Endodermal cell (in vitro differentiated cells): ENCODE measurements at regions not wholly inside any gene's neighbourhood (a gene's known extent, or its start where the extent isn't known, plus 50 kb on each side); places are given as distances from the start of the nearest gene placed in this dataset.

ENCODE experiments used
- DNase-seq: peaks from one replicate; pipeline ENCODE4 v3.0.0-alpha.2; 2017
- H3K27ac ChIP-seq: 2 replicates; pipeline ENCODE4 v1.5.1; 2013; ENCODE audit warnings: mild to moderate bottlenecking, low read depth, low read length, moderate library complexity
- H3K27me3 ChIP-seq: 2 replicates; pipeline ENCODE4 v1.6.1; 2013; ENCODE audit warnings: mild to moderate bottlenecking, low read length, moderate library complexity; ENCODE audit not compliant: insufficient read depth, control insufficient read depth, poor library complexity, severe bottlenecking
- H3K36me3 ChIP-seq: 2 replicates; pipeline ENCODE4 v1.7.0; 2013; ENCODE audit warnings: mild to moderate bottlenecking, low read length, moderate library complexity; ENCODE audit not compliant: control insufficient read depth, insufficient read depth
- H3K4me1 ChIP-seq: one replicate; pipeline ENCODE4 v1.7.0; 2013; ENCODE audit warnings: low read length; ENCODE audit not compliant: control insufficient read depth, insufficient read depth
- H3K4me3 ChIP-seq: 2 replicates; pipeline ENCODE4 v1.5.1; 2013; ENCODE audit warnings: mild to moderate bottlenecking, low read length, moderate library complexity
- H3K9ac ChIP-seq: 2 replicates; pipeline ENCODE4 v1.6.1; 2013; ENCODE audit warnings: mild to moderate bottlenecking, low read length, moderate library complexity; ENCODE audit not compliant: poor library complexity, severe bottlenecking; ENCODE audit errors: extremely low read depth
- H3K9me3 ChIP-seq: 2 replicates; pipeline ENCODE4 v1.6.1; 2013; ENCODE audit warnings: mild to moderate bottlenecking, low read length, moderate library complexity; ENCODE audit not compliant: control insufficient read depth
- H3K27ac Mint-ChIP-seq: 2 replicates; pipeline ENCODE4 v1.8.0; 2020; ENCODE audit warnings: mixed read lengths
- H3K27me3 Mint-ChIP-seq: 2 replicates; pipeline ENCODE4 v1.8.0; 2021; ENCODE audit warnings: mild to moderate bottlenecking, mixed read lengths; ENCODE audit not compliant: insufficient read depth
- H3K36me3 Mint-ChIP-seq: 2 replicates; pipeline ENCODE4 v1.8.0; 2020; ENCODE audit warnings: low read depth, mixed read lengths
- H3K4me1 Mint-ChIP-seq: 2 replicates; pipeline ENCODE4 v1.8.0; 2020; ENCODE audit warnings: mixed read lengths
- H3K4me3 Mint-ChIP-seq: 2 replicates; pipeline ENCODE4 v1.8.0; 2020; ENCODE audit warnings: mild to moderate bottlenecking, moderate library complexity, mixed read lengths
- H3K9me3 Mint-ChIP-seq: 2 replicates; pipeline ENCODE4 v1.8.0; 2020; ENCODE audit warnings: mild to moderate bottlenecking, mixed read lengths
- WGBS, 2 experiments: methylation state at CpG; one replicate each; pipeline versions ENCODE4 v1.1.5 to v1.1.7; 2013; ENCODE audit warnings: missing lambda C conversion rate in 2 of 2, mixed read lengths in 1 of 2; ENCODE audit not compliant: insufficient coverage in 1 of 2, insufficient read length in 1 of 2; 5-methylcytosine and 5-hydroxymethylcytosine counted together
- TF ChIP-seq, protein P1 (sequence below): fragments of 200-600 bp; sonication (generic); conservative IDR thresholded peaks from 2 replicates; pipeline ENCODE4 v1.5.0; 2021; ENCODE audit warnings: antibody characterized with exemption, mild to moderate bottlenecking

DNA sequence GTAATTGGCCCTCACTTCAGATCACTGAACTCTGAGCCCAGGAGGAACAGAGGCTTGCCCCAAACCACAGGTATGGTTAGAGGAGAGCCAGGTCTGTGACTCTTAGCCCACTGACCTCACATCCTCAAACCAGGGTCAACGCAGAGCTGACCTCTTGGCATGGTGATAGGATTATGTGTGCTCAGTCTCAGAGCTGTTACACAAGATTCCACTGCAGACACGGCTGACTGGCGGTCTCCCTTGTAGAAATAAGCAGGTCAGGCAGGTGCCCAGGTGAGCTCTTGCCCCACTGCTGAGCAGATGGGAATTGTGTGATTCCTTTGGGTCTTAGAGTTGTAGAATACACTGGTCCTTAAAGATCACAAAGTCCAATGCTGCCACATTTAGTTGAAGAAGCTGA lies 66.0 kb upstream of the PITX1 start:
- TF ChIP-seq, protein P1, sequence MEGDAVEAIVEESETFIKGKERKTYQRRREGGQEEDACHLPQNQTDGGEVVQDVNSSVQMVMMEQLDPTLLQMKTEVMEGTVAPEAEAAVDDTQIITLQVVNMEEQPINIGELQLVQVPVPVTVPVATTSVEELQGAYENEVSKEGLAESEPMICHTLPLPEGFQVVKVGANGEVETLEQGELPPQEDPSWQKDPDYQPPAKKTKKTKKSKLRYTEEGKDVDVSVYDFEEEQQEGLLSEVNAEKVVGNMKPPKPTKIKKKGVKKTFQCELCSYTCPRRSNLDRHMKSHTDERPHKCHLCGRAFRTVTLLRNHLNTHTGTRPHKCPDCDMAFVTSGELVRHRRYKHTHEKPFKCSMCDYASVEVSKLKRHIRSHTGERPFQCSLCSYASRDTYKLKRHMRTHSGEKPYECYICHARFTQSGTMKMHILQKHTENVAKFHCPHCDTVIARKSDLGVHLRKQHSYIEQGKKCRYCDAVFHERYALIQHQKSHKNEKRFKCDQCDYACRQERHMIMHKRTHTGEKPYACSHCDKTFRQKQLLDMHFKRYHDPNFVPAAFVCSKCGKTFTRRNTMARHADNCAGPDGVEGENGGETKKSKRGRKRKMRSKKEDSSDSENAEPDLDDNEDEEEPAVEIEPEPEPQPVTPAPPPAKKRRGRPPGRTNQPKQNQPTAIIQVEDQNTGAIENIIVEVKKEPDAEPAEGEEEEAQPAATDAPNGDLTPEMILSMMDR, result no peak
- 91 to 92% methylated on average over 3 of the region's 3 CpGs for WGBS, 2 experiments
- H3K36me3 Mint-ChIP-seq, result no peaks in the 10 kb centered on the region
- peaks cover 2% of the 10 kb centered on the region for H3K27me3 Mint-ChIP-seq
- Histone ChIP-seq H3K9me3 (no peaks in the 10 kb centered on the region), H3K27ac (no peak overlapping the region), H3K4me3 (no peak overlapping the region), H3K36me3 (no peaks in the 10 kb centered on the region), H3K27me3 (no peaks in the 10 kb centered on the region), H3K4me1 (peaks cover 8% of the 10 kb centered on the region), H3K9ac (no peak overlapping the region)
- DNase-seq, result no peak
- H3K4me1 Mint-ChIP-seq, result peaks cover 16% of the 10 kb centered on the region
- H3K4me3 Mint-ChIP-seq, result no peak overlapping the region
- no peaks in the 10 kb centered on the region for H3K9me3 Mint-ChIP-seq
- no peak overlapping the region for H3K27ac Mint-ChIP-seq

DNA sequence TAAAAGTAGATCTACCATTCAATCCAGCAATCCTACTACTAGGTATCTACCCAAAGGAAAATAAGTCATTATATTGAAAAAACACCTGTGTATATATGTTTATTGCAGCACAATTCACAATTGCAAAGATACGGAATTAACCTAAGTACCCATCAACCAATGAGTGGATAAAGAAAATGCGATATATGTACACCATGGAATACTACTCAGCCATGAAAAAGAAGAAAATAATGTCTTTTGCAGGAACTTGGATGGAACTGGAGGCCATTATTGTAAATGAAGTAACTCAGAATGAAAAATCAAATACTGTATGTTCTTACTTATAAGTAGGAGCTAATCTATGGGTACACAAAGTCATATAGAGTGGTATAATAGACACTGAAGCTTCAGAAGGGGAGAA lies 63.4 kb upstream of the PITX1 start:
- WGBS, 2 experiments, result 93 to 100% methylated on average over 2 of the region's 2 CpGs
- no peaks in the 10 kb centered on the region for H3K9me3 ChIP-seq
- H3K9me3 Mint-ChIP-seq, result no peaks in the 10 kb centered on the region
- H3K4me1 Mint-ChIP-seq, result peaks cover 15% of the 10 kb centered on the region
- no peaks in the 10 kb centered on the region for H3K36me3 Mint-ChIP-seq
- H3K4me1 ChIP-seq, result peaks cover 10% of the 10 kb centered on the region
- no peak for DNase-seq
- no peak overlapping the region for H3K27ac ChIP-seq
- no peak overlapping the region for H3K4me3 ChIP-seq
- H3K27ac Mint-ChIP-seq, result no peak overlapping the region
- H3K4me3 Mint-ChIP-seq, result no peak overlapping the region
- H3K27me3 Mint-ChIP-seq, result peaks cover 4% of the 10 kb centered on the region
- TF ChIP-seq, protein P1, result no peak
- H3K27me3 ChIP-seq, result no peaks in the 10 kb centered on the region
- H3K36me3 ChIP-seq, result no peaks in the 10 kb centered on the region
- H3K9ac ChIP-seq, result no peak overlapping the region

DNA sequence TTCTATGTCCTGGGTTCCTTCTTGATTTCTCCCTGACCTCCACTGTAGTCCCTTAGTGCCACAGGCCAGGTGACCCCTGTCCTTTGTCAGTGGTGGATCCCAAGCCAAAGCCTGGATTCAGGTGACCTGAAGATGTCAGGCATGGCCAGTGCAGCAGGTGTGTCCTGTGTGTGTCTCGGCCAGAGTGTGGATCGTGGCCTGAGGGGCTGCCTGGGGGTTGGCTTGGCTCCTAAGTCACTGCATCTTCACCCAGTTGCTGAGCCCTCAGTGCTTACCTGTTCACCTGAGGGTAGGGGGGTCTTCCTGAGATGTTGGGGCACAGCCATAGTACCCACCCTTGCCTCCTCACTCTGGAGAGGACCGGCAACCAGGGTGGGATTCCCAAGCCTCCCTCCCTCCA lies 61.8 kb upstream of the PITX1 start:
- DNase-seq, result no peak
- no peaks in the 10 kb centered on the region for H3K36me3 ChIP-seq
- H3K4me3 ChIP-seq, result no peak overlapping the region
- peaks cover 4% of the 10 kb centered on the region for H3K27me3 Mint-ChIP-seq
- H3K9me3 ChIP-seq, result no peaks in the 10 kb centered on the region
- H3K36me3 Mint-ChIP-seq, result no peaks in the 10 kb centered on the region
- TF ChIP-seq, protein P1, result no peak
- peaks cover 10% of the 10 kb centered on the region for H3K4me1 ChIP-seq
- no peak overlapping the region for H3K27ac ChIP-seq
- 96% methylated on average over 3 of the region's 3 CpGs; no CpG with 5 or more reads in 1 of the 2 experiments for WGBS, 2 experiments
- no peak overlapping the region for H3K9ac ChIP-seq
- no peak overlapping the region for H3K4me3 Mint-ChIP-seq
- H3K27ac Mint-ChIP-seq, result no peak overlapping the region
- no peaks in the 10 kb centered on the region for H3K27me3 ChIP-seq
- no peaks in the 10 kb centered on the region for H3K9me3 Mint-ChIP-seq
- peaks cover 15% of the 10 kb centered on the region for H3K4me1 Mint-ChIP-seq
